ENCODE measurements at regions not wholly inside any gene's neighbourhood (a gene's known extent, or its start where the extent isn't known, plus 50 kb on each side); places are given as distances from the start of the nearest gene placed in this dataset.
"Not testable (repeated sequence)": the region's sequence is repeated elsewhere in the genome, so short reads cannot be mapped to it uniquely, and the experiment has no call there.

- DNase-seq (ENCODE audit: low read depth in 4 of 4, low spot score in 2 of 4): no peak
These were observed 191.6 kb upstream of the TMEM132C start for GRCh38 chr12:128075332-128075731.

- DNase-seq (ENCODE audit: low read depth in 4 of 4, low spot score in 2 of 4): no peak
These were observed 190.8 kb upstream of the TMEM132C start for GRCh38 chr12:128076188-128076587.

- no peak for DNase-seq (ENCODE audit: low read depth in 4 of 4, low spot score in 2 of 4)
These were observed 189.6 kb upstream of the TMEM132C start for GRCh38 chr12:128077211-128077916.

GRCh38 chr12:128077917-128078298, 189.1 kb upstream of the TMEM132C start:
- no peak for DNase-seq (ENCODE audit: low read depth in 4 of 4, low spot score in 2 of 4)

GRCh38 chr12:128078301-128078971, 188.5 kb upstream of the TMEM132C start:
- DNase-seq (ENCODE audit: low read depth in 4 of 4, low spot score in 2 of 4): no peak

GRCh38 chr12:128079446-128079845, 187.5 kb upstream of the TMEM132C start:
- no peak for DNase-seq (ENCODE audit: low read depth in 4 of 4, low spot score in 2 of 4)

- DNase-seq (ENCODE audit: low read depth in 4 of 4, low spot score in 2 of 4): no peak
These were observed 183.7 kb upstream of the TMEM132C start for GRCh38 chr12:128083132-128083729.

- DNase-seq (ENCODE audit: low read depth in 4 of 4, low spot score in 2 of 4): no peak
These were observed 178.0 kb upstream of the TMEM132C start for GRCh38 chr12:128088926-128089325.

GRCh38 chr12:128089961-128090360, 177.0 kb upstream of the TMEM132C start:
- no peak for DNase-seq (ENCODE audit: low read depth in 4 of 4, low spot score in 2 of 4)

- DNase-seq (ENCODE audit: low read depth in 4 of 4, low spot score in 2 of 4): no peak
These were observed 175.8 kb upstream of the TMEM132C start for GRCh38 chr12:128091101-128091720.

GRCh38 chr12:128091951-128092382, 175.0 kb upstream of the TMEM132C start:
- no peak for DNase-seq (ENCODE audit: low read depth in 4 of 4, low spot score in 2 of 4)

- no peak for DNase-seq (ENCODE audit: low read depth in 4 of 4, low spot score in 2 of 4)
These were observed 168.2 kb upstream of the TMEM132C start for GRCh38 chr12:128098730-128099129.

- no peak for DNase-seq (ENCODE audit: low read depth in 4 of 4, low spot score in 2 of 4)
These were observed 163.8 kb upstream of the TMEM132C start for GRCh38 chr12:128103152-128103551.

GRCh38 chr12:128109236-128109635, 157.7 kb upstream of the TMEM132C start:
- no peak for DNase-seq (ENCODE audit: low read depth in 4 of 4, low spot score in 2 of 4)

GRCh38 chr12:128109636-128110035, 157.3 kb upstream of the TMEM132C start:
- DNase-seq (ENCODE audit: low read depth in 4 of 4, low spot score in 2 of 4): no peak

- no peak for DNase-seq (ENCODE audit: low read depth in 4 of 4, low spot score in 2 of 4)
These were observed 155.6 kb upstream of the TMEM132C start for GRCh38 chr12:128111333-128111732.

GRCh38 chr12:128111951-128112350, 155.0 kb upstream of the TMEM132C start:
- DNase-seq (ENCODE audit: low read depth in 4 of 4, low spot score in 2 of 4): no peak

- not testable (repeated sequence) for DNase-seq (ENCODE audit: low read depth in 4 of 4, low spot score in 2 of 4)
These were observed 153.7 kb upstream of the TMEM132C start for GRCh38 chr12:128113250-128113649.

- no peak for DNase-seq (ENCODE audit: low read depth in 4 of 4, low spot score in 2 of 4)
These were observed 152.5 kb upstream of the TMEM132C start for GRCh38 chr12:128114485-128114884.

- DNase-seq (ENCODE audit: low read depth in 4 of 4, low spot score in 2 of 4): no peak
These were observed 150.4 kb upstream of the TMEM132C start for GRCh38 chr12:128116537-128116936.

GRCh38 chr12:128120035-128120434, 146.9 kb upstream of the TMEM132C start:
- DNase-seq (ENCODE audit: low read depth in 4 of 4, low spot score in 2 of 4): no peak

Measured in left renal cortex interstitium (tissue), 4 donors.